WI38 (cell line): ENCODE measurements at regions not wholly inside any gene's neighbourhood (a gene's known extent, or its start where the extent isn't known, plus 50 kb on each side); places are given as distances from the start of the nearest gene placed in this dataset.
A peak's percentile ranks its signal among the peaks of the same experiment; 100 is the strongest.
"Not testable (repeated sequence)": the region's sequence is repeated elsewhere in the genome, so short reads cannot be mapped to it uniquely, and the experiment has no call there.

ENCODE experiments used
- H3K4me3 ChIP-seq: 2 replicates; pipeline ENCODE4 v1.5.1; 2011; ENCODE audit warnings: low read depth, mild to moderate bottlenecking, control low read depth, low read length
- TF ChIP-seq, protein P1 (sequence below): IDR thresholded peaks from 2 replicates; pipeline ENCODE4 v1.5.1; 2012; ENCODE audit warnings: low read depth, mild to moderate bottlenecking, control low read depth, low read length

GRCh38 chr10:28991333-28992270 lies 297.3 kb upstream of the LYZL1 start:
- H3K4me3 ChIP-seq, result no peak overlapping the region
- TF ChIP-seq, protein P1, sequence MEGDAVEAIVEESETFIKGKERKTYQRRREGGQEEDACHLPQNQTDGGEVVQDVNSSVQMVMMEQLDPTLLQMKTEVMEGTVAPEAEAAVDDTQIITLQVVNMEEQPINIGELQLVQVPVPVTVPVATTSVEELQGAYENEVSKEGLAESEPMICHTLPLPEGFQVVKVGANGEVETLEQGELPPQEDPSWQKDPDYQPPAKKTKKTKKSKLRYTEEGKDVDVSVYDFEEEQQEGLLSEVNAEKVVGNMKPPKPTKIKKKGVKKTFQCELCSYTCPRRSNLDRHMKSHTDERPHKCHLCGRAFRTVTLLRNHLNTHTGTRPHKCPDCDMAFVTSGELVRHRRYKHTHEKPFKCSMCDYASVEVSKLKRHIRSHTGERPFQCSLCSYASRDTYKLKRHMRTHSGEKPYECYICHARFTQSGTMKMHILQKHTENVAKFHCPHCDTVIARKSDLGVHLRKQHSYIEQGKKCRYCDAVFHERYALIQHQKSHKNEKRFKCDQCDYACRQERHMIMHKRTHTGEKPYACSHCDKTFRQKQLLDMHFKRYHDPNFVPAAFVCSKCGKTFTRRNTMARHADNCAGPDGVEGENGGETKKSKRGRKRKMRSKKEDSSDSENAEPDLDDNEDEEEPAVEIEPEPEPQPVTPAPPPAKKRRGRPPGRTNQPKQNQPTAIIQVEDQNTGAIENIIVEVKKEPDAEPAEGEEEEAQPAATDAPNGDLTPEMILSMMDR, result peak; percentile 79

DNA sequence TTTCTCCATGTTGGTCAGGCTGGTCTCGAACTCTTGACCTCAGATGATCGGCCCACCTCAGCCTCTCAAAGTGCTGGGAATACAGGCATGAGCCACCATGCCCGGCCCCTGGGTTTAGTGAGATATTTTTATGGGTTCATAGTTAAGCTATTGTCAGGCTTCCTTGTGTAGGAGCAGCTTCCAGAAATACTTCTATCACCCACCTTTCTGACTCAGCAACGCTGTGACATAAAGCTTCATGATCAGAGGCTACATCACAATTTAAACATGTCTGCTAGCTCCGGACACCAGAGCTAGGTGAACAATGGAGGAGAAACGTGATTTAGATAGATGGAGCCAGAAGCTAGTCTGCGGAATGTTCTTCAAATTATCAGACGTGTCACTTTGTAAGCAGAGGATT lies 295.8 kb upstream of the LYZL1 start:
- TF ChIP-seq, protein P1, result no peak
- H3K4me3 ChIP-seq, result no peak overlapping the region

- TF ChIP-seq, protein P1, result no peak
- no peak overlapping the region for H3K4me3 ChIP-seq
These were observed 295.0 kb upstream of the LYZL1 start for GRCh38 chr10:28993861-28994260.

GRCh38 chr10:28994802-28995201 lies 294.1 kb upstream of the LYZL1 start:
- not testable (repeated sequence) for H3K4me3 ChIP-seq

- no peak overlapping the region for H3K4me3 ChIP-seq
- TF ChIP-seq, protein P1, result no peak
These were observed 293.4 kb upstream of the LYZL1 start for GRCh38 chr10:28995497-28995896.

- TF ChIP-seq, protein P1, result no peak
These were observed 292.5 kb upstream of the LYZL1 start for GRCh38 chr10:28996345-28996744.

GRCh38 chr10:28996947-28997551 lies 291.8 kb upstream of the LYZL1 start:
- H3K4me3 ChIP-seq, result no peak overlapping the region
- TF ChIP-seq, protein P1, result no peak

More at GRCh38 chr10:28996345-28996744, 292.5 kb upstream of the LYZL1 start:
- no peak overlapping the region for H3K4me3 ChIP-seq
